GM12873 (cell line): ENCODE measurements at regions not wholly inside any gene's neighbourhood (a gene's known extent, or its start where the extent isn't known, plus 50 kb on each side); places are given as distances from the start of the nearest gene placed in this dataset.

Experiments
- CTCF ChIP-seq: IDR thresholded peaks from 2 replicates; pipeline ENCODE4 v1.5.1; 2012; ENCODE audit warnings: low read depth, mild to moderate bottlenecking, moderate library complexity, low read length, control low read depth; ENCODE audit not compliant: insufficient read depth; ENCODE audit errors: missing control alignments

GRCh38 chr10:75287697-75288096, 51.9 kb upstream of the COMTD1 start:
- no peak for TF ChIP-seq CTCF

- no peak for TF ChIP-seq CTCF
Observed at GRCh38 chr10:75286901-75287300, 51.1 kb upstream of the COMTD1 start.
